ENCODE measurements at regions not wholly inside any gene's neighbourhood (a gene's known extent, or its start where the extent isn't known, plus 50 kb on each side); places are given as distances from the start of the nearest gene placed in this dataset.

DNA sequence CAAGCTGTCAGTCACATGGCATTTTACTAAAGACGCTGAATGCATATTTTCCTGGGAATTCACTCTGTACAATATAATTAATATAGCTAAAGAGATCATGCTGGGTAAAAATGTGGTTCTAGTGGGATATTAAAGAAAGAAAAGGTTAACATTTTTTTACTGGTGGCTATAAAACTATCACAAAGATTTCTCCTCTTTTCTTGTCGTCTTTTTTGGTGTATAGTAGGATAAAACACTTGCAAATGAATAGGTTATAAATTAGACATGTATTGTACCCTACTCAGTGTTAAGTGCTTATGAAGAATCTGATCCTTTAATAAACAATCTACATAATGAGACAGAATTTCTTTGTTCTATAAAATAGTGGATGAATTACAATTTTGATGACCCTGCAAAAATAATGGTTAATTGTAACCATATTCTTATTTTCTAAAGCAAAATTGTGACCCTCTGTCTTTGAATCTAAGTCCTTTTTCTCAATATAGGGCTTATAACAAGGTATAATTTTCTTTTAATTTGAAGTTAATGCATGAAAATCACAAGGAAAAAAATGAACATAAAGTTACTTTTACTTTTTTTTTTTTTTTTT is 1540.4 kb upstream of the GOT2 start:
- Histone ChIP-seq H4K20me1 (ENCODE audit: low read depth, low read length) (no peaks in the 10 kb centered on the region), H3K79me2 (ENCODE audit: insufficient read depth, low read length) (no peaks in the 10 kb centered on the region), H3K9ac (ENCODE audit: low read length) (no peak overlapping the region), H3F3A (ENCODE audit: insufficient read depth) (no peaks in the 10 kb centered on the region), H3K4me2 (ENCODE audit: low read depth, low read length, poor library complexity, severe bottlenecking) (no peak overlapping the region), H2AFZ (ENCODE audit: low read depth, low read length, severe bottlenecking) (no peak overlapping the region), H3K27me3 (ENCODE audit: low read length) (no peaks in the 10 kb centered on the region), H3K4me3 (ENCODE audit: insufficient read depth, low read length, poor library complexity, severe bottlenecking) (no peak overlapping the region), H3K9me3 (ENCODE audit: insufficient read depth, low read length) (no peaks in the 10 kb centered on the region), H3K36me3 (ENCODE audit: low read length) (no peaks in the 10 kb centered on the region), H3K9me2 (replicated peaks; ENCODE audit: insufficient read depth, low read length) (no peaks in the 10 kb centered on the region), H3K27ac (ENCODE audit: low read depth, low read length) (no peak overlapping the region)
- TF ChIP-seq EZH2phosphoT487 (conservative IDR thresholded peaks at IDR 0.05; ENCODE audit: low read length): no peak
- TF ChIP-seq CTCF (IDR thresholded peaks at IDR 0.05; ENCODE audit: insufficient read depth, low read length, poor library complexity, severe bottlenecking): no peak

DNA sequence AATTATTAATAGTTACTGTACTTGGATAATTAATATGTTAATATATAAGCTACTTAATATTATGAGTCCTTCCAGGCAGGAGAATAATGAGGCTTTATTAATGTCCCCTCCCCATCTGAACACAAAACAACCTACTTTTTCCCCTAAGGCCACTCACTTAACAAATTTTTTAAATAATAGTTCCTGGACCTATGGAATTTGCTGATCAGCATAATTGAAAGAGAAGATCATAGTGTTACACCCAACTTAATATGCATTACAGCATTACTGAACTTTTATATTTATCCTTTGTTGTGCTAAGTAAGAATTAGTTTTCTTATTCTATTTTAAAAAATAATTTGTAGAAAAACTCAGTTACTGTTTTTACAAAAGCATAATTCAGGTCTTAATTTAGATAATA is 1537.7 kb upstream of the GOT2 start:
- H3K4me3 ChIP-seq (ENCODE audit: insufficient read depth, low read length, poor library complexity, severe bottlenecking): no peak overlapping the region
- no peaks in the 10 kb centered on the region for H3K79me2 ChIP-seq (ENCODE audit: insufficient read depth, low read length)
- H3K27ac ChIP-seq (ENCODE audit: low read depth, low read length): no peak overlapping the region
- no peak overlapping the region for H2AFZ ChIP-seq (ENCODE audit: low read depth, low read length, severe bottlenecking)
- H4K20me1 ChIP-seq (ENCODE audit: low read depth, low read length): no peaks in the 10 kb centered on the region
- H3K4me2 ChIP-seq (ENCODE audit: low read depth, low read length, poor library complexity, severe bottlenecking): no peak overlapping the region
- H3K27me3 ChIP-seq (ENCODE audit: low read length): no peaks in the 10 kb centered on the region
- no peaks in the 10 kb centered on the region for H3K9me2 ChIP-seq (replicated peaks; ENCODE audit: insufficient read depth, low read length)
- no peak overlapping the region for H3K9ac ChIP-seq (ENCODE audit: low read length)
- no peak for TF ChIP-seq EZH2phosphoT487 (conservative IDR thresholded peaks at IDR 0.05; ENCODE audit: low read length)
- TF ChIP-seq CTCF (IDR thresholded peaks at IDR 0.05; ENCODE audit: insufficient read depth, low read length, poor library complexity, severe bottlenecking): no peak
- no peaks in the 10 kb centered on the region for H3K9me3 ChIP-seq (ENCODE audit: insufficient read depth, low read length)
- H3K36me3 ChIP-seq (ENCODE audit: low read length): no peaks in the 10 kb centered on the region
- no peaks in the 10 kb centered on the region for H3F3A ChIP-seq (ENCODE audit: insufficient read depth)

GRCh38 chr16:60271025-60271771 is 1537.1 kb upstream of the GOT2 start:
- Histone ChIP-seq H3K9me3 (ENCODE audit: insufficient read depth, low read length) (no peaks in the 10 kb centered on the region), H3K27ac (ENCODE audit: low read depth, low read length) (no peak overlapping the region), H3K4me3 (ENCODE audit: insufficient read depth, low read length, poor library complexity, severe bottlenecking) (no peak overlapping the region), H3K79me2 (ENCODE audit: insufficient read depth, low read length) (no peaks in the 10 kb centered on the region), H3K36me3 (ENCODE audit: low read length) (no peaks in the 10 kb centered on the region), H2AFZ (ENCODE audit: low read depth, low read length, severe bottlenecking) (no peak overlapping the region), H3F3A (ENCODE audit: insufficient read depth) (no peaks in the 10 kb centered on the region), H3K27me3 (ENCODE audit: low read length) (no peaks in the 10 kb centered on the region), H4K20me1 (ENCODE audit: low read depth, low read length) (no peaks in the 10 kb centered on the region), H3K4me2 (ENCODE audit: low read depth, low read length, poor library complexity, severe bottlenecking) (no peak overlapping the region), H3K9me2 (replicated peaks; ENCODE audit: insufficient read depth, low read length) (no peaks in the 10 kb centered on the region), H3K9ac (ENCODE audit: low read length) (no peak overlapping the region)
- TF ChIP-seq CTCF (IDR thresholded peaks at IDR 0.05; ENCODE audit: insufficient read depth, low read length, poor library complexity, severe bottlenecking) (no peak), EZH2phosphoT487 (conservative IDR thresholded peaks at IDR 0.05; ENCODE audit: low read length) (no peak)

Data from SU-DHL-6 (cell line).